Loucy (cell line): ENCODE measurements at regions not wholly inside any gene's neighbourhood (a gene's known extent, or its start where the extent isn't known, plus 50 kb on each side); places are given as distances from the start of the nearest gene placed in this dataset.

ENCODE experiments used
- EZH2phosphoT487 ChIP-seq: fragments of 200-600 bp; IDR thresholded peaks from 2 replicates; pipeline ENCODE4 v1.6.1; 2018; ENCODE audit warnings: antibody characterized with exemption, mild to moderate bottlenecking, moderate library complexity, borderline replicate concordance
- TF ChIP-seq, protein P1 (sequence below): fragments of 200-600 bp; sonication (generic); conservative IDR thresholded peaks from 2 replicates; pipeline ENCODE4 v1.5.1; 2014; ENCODE audit warnings: mild to moderate bottlenecking, antibody characterized with exemption, low read length

GRCh38 chr7:10085231-10085630, 888.4 kb upstream of the PHF14 start:
- TF ChIP-seq, protein P1, sequence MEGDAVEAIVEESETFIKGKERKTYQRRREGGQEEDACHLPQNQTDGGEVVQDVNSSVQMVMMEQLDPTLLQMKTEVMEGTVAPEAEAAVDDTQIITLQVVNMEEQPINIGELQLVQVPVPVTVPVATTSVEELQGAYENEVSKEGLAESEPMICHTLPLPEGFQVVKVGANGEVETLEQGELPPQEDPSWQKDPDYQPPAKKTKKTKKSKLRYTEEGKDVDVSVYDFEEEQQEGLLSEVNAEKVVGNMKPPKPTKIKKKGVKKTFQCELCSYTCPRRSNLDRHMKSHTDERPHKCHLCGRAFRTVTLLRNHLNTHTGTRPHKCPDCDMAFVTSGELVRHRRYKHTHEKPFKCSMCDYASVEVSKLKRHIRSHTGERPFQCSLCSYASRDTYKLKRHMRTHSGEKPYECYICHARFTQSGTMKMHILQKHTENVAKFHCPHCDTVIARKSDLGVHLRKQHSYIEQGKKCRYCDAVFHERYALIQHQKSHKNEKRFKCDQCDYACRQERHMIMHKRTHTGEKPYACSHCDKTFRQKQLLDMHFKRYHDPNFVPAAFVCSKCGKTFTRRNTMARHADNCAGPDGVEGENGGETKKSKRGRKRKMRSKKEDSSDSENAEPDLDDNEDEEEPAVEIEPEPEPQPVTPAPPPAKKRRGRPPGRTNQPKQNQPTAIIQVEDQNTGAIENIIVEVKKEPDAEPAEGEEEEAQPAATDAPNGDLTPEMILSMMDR: no peak
- TF ChIP-seq EZH2phosphoT487: no peak
